ENCODE measurements at regions not wholly inside any gene's neighbourhood (a gene's known extent, or its start where the extent isn't known, plus 50 kb on each side); places are given as distances from the start of the nearest gene placed in this dataset.
A peak's percentile ranks its signal among the peaks of the same experiment; 100 is the strongest.
"Not testable (repeated sequence)": the region's sequence is repeated elsewhere in the genome, so short reads cannot be mapped to it uniquely, and the experiment has no call there.

- DNase-seq (ENCODE audit: low read depth), result no peak
Measured at GRCh38 chr6:170096803-170097504, 193.9 kb downstream of the DLL1 start.

DNA sequence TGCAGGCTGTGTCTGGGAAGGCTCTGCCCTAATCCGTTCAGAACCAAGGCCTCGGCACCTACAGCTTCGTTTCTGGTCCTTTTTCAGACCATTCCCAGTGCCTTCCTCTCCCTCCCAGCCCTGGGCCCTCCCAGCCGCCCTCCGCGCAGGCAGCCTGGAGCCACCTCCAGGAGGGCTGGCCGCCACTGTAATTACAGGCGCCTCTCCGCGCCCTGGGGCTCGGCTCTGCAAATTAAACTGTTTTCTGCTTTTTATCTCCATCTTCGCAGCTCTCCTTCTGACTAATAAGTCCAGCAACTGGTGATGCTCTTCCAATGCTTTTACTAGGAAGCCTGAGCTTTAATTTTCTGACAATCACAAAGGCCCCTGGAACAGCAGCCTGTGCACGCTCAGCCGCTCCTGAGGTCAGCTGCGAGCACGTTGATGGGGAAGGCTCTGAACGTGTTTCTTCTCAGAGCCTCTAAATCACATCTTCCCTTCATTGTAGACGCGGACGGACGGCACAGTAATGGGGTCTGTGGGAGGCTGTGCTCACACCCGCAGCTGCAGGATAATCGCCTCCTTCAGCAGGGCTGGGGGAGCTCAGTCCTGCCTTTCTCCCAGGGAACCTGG, 194.6 kb downstream of the DLL1 start:
- no peak for DNase-seq (ENCODE audit: low read depth)

GRCh38 chr6:170095273-170095981, 195.5 kb downstream of the DLL1 start:
- DNase-seq (ENCODE audit: low read depth), result no peak

GRCh38 chr6:170094686-170095272, 196.1 kb downstream of the DLL1 start:
- DNase-seq (ENCODE audit: low read depth), result no peak

GRCh38 chr6:170093658-170094596, 197.0 kb downstream of the DLL1 start:
- no peak for DNase-seq (ENCODE audit: low read depth)

- DNase-seq (ENCODE audit: low read depth), result no peak
Measured at GRCh38 chr6:170093276-170093657, 197.6 kb downstream of the DLL1 start.

- DNase-seq (ENCODE audit: low read depth), result no peak
Measured at GRCh38 chr6:170092826-170093225, 198.1 kb downstream of the DLL1 start.

- no peak for DNase-seq (ENCODE audit: low read depth)
Measured at GRCh38 chr6:170091639-170092579, 199.0 kb downstream of the DLL1 start.

GRCh38 chr6:170091000-170091638, 199.8 kb downstream of the DLL1 start:
- no peak for DNase-seq (ENCODE audit: low read depth)

DNA sequence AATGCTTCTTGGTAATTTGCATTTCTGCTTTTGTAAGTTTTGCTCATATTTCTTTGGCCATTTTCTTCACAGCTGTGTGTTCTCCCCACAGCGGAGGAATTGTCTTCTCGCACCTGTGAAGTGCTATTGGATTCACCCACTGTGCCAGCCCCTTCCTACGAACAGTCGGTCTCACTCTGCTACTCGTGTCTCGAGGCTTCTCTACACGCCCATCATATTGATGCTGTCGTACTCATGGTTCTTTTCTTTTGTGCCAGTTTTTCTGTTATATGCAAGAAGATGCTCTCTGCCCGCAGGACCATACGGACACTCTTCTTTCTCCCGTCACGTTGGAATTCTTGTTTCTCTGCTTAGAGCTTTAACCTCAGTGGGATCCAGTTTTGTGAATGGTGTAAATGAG, 200.3 kb downstream of the DLL1 start:
- DNase-seq (ENCODE audit: low read depth), result no peak

- DNase-seq (ENCODE audit: low read depth), result no peak
Measured at GRCh38 chr6:170089963-170090362, 200.9 kb downstream of the DLL1 start.

DNA sequence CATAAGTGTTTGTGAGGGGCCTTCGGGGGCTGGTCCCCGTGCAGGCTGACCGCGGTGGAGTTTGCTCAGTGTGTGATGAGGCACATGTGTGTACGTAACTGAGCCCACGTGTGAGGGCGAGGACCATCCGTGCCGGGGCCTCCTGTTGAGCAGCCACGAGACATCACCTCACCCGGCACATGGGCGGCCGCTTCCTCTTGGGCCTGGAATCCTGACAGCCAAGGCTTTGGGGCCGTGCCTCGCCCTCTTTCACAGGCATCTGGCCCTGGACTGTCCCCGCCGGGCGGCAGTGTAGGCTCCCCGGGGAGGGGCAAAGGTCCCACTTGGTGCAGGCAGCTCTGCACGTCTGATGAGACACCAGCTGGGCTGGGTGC, 202.3 kb downstream of the DLL1 start:
- no peak for DNase-seq (ENCODE audit: low read depth)

DNA sequence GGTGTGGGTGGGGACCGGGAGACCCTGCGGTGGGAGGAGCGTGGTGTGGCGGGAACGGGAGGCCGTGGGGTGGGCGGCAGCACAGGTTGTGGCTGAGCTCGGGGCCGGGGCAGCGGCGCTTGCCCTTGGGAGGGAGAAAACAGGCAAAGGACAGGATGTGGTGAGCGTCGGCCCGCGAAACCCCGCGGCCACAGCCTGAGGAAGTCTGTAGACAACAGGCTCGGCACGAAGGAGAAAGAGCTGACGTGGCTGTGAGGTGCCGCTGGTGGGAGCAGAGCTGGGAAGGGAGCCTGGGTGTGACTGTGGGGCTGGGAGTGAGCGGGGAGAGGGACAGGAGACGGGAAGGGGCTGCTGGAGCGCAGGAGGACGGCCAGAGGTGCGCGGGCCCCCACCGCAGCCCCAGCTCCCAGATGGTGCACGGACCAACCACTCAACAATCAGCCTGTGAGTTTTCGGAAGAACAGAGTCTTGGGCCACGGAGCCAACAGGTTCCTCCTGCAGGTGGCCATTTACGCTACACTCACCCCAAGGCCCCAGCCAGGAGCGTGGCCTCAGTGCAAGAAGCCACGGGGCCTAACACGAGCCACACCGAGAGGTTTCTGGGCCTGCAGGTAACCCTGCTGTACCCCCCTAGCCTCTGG, 202.8 kb downstream of the DLL1 start:
- DNase-seq (ENCODE audit: low read depth), result peak; percentile 37

- not testable (repeated sequence) for DNase-seq (ENCODE audit: low read depth)
Measured at GRCh38 chr6:170087421-170087780, 203.5 kb downstream of the DLL1 start.

DNA sequence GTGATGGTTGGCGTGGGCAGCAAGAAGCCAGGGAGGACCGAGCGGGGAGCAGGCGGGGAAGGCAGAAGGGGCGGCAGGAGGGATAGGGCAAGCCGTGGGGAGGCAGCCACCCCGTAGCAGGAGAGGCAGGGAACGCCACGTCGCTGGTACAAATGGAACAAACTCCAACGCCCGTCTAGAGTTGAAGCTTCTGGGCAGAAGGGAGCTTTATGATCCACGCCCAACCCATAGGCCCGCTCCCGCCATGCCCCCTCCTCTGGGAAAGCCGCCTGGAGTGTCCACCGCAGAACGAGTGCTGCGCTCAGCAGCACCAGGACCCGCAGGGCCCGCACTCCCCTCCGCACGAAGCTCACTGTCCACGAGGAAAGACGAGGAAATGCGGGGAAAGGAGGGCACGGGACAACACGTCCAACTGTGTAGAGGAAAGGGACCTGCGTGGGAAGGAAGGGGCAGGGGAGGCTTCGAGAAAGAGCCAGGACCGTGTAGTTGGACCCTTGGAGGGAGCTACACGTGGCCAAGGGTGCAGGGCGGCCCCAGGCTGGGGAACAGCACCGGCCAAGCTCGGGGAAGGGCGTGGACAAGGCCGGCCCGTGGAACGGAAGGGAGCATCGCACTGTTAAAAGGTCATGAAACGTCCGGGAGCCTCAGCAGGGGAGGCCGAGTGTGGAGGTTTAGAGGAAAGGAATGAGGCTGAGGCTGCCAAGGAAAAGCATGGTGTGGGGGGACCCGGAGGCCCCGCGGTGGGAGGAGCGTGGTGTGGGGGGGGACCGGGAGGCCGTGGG, 204.0 kb downstream of the DLL1 start:
- no peak for DNase-seq (ENCODE audit: low read depth)

DNA sequence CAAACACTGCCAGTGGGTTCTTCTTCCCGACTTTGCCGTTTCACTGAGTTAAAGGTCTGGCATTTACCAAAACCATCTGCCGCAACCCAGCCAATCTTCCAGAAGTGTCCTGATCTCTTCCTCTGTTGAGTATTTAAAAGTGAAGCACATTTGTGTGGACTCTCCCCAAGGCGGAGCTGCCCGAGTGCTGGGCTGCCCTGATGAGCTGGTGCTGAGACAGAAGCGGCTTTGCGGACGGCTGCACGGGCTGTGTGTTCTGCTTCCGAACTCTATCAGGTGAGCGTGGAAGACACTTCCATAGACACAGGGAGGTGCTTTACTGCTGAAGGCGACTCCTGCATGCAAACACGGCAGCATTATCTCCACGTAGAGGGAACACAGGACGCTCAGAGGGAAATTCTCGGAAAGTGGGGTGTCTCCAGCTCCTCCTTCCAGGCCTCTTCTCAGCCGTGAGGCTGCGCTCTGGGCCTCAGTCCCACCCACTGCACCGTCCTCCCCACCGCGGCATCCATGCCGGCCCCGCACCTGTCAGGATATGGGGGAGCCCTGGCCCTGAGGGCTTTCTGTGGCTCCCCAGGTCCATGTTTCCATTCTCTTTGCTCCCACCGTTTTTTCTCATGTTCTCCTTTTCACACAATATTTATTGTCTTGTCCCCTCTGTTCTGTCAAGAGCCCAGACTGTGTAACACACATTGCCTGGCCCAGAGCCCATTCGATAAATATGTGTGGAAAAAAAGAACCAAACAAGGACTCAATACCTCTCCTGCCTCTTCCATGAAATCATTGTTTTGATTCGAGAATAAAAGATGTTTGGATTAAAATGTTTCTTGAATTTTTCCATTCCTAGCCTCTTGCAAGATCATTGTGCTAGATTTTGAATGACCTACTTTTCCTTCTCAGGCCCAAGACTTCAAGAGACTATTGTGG, 205.1 kb downstream of the DLL1 start:
- DNase-seq (ENCODE audit: low read depth), result no peak

- no peak for DNase-seq (ENCODE audit: low read depth)
Measured at GRCh38 chr6:170084166-170084730, 206.6 kb downstream of the DLL1 start.

Data from stimulated activated CD8-positive, alpha-beta memory T cell treated with anti-CD3 and anti-CD28 coated beads, Interleukin-4, amount 100 ng/mL, for 24 hours (primary cell).